B cell (primary cell): ENCODE measurements at regions not wholly inside any gene's neighbourhood (a gene's known extent, or its start where the extent isn't known, plus 50 kb on each side); places are given as distances from the start of the nearest gene placed in this dataset.

Experiments used
- ATAC-seq: fragments of 200-7000 bp; cut with Tn5 transposase; one replicate; pipeline ENCODE4 v1.10.0; 2021; ENCODE audit warnings: low read depth, mild to moderate bottlenecking, moderate number of reproducible peaks, moderate library complexity
- CTCF ChIA-PET: fragments of 350-600 bp; sonication (Branson Sonifier 250); formaldehyde crosslinking; loops from one replicate; lab custom pipeline; 2021; ENCODE audit warnings: antibody characterized with exemption, inconsistent platforms; lab: Charles Lee
- POLR2A ChIA-PET: fragments of 350-600 bp; sonication (Branson Sonifier 250); formaldehyde crosslinking; loops from one replicate; lab custom pipeline; 2021; ENCODE audit warnings: antibody characterized with exemption; lab: Charles Lee
- DNase-seq: peaks from one replicate; pipeline ENCODE4 v3.0.0; 2013
- H2AFZ ChIP-seq: 2 replicates; pipeline ENCODE4 v1.6.1; 2012; ENCODE audit warnings: mild to moderate bottlenecking, low read depth, low read length; ENCODE audit not compliant: insufficient read depth, poor library complexity, severe bottlenecking
- H3K27ac ChIP-seq, 2 donors: 1 replicate in 1 of 2; 2 replicates in 1 of 2; pipeline ENCODE4 v1.5.1; 2012 to 2013; ENCODE audit warnings: low read length in 2 of 2, mild to moderate bottlenecking in 2 of 2, moderate library complexity in 1 of 2
- H3K27me3 ChIP-seq, 4 experiments: fragments of 200-600 bp in 1 of 4; sonication (generic) in 1 of 4; replicated peaks in 1 of 4; 1 replicate in 2 of 4; 2 replicates in 2 of 4; pipeline versions ENCODE4 v1.6.1 to v1.7.0; 2013 to 2016; ENCODE audit warnings: low read length in 3 of 4, mild to moderate bottlenecking in 2 of 4, mixed read lengths in 1 of 4, moderate library complexity in 1 of 4; ENCODE audit not compliant: insufficient read depth in 4 of 4, control insufficient read depth in 3 of 4; ENCODE audit errors: control extremely low read depth in 1 of 4
- H3K36me3 ChIP-seq, 2 experiments: replicated peaks in 1 of 2; 1 replicate in 1 of 2; 2 replicates in 1 of 2; pipeline versions ENCODE4 v1.6.1 to v1.7.1; 2013; ENCODE audit warnings: low read length in 1 of 2; ENCODE audit not compliant: insufficient read depth in 2 of 2, control insufficient read depth in 1 of 2; ENCODE audit errors: control extremely low read depth in 1 of 2, extremely low read depth in 1 of 2
- H3K4me1 ChIP-seq, 2 donors: fragments of 200-600 bp in 1 of 2; sonication (generic) in 1 of 2; 1 replicate in 1 of 2; 2 replicates in 1 of 2; pipeline versions ENCODE4 v1.5.1 to v1.6.1; 2013 to 2017; ENCODE audit warnings: low read length in 2 of 2; ENCODE audit not compliant: control insufficient read depth in 2 of 2, insufficient read depth in 2 of 2
- H3K4me2 ChIP-seq: replicated peaks from 2 replicates; pipeline ENCODE3; 2012; ENCODE audit warnings: mild to moderate bottlenecking, low read depth, low read length; ENCODE audit not compliant: poor library complexity, severe bottlenecking
- H3K4me3 ChIP-seq, 5 experiments: fragments of 200-600 bp in 1 of 5; sonication (generic) in 1 of 5; 1 replicate in 3 of 5; 2 replicates in 2 of 5; pipeline versions ENCODE4 v1.5.1 to v1.7.0; 2011 to 2016; ENCODE audit warnings: low read length in 4 of 5, mild to moderate bottlenecking in 4 of 5, low read depth in 2 of 5, control low read depth in 1 of 5, moderate library complexity in 1 of 5; ENCODE audit not compliant: insufficient read depth in 1 of 5; ENCODE audit errors: control extremely low read depth in 1 of 5, extremely low read depth in 1 of 5
- H3K79me2 ChIP-seq: fragments of 200-600 bp; sonication (generic); one replicate; pipeline ENCODE4 v1.6.0; 2016; ENCODE audit warnings: low read length; ENCODE audit not compliant: control insufficient read depth, insufficient read depth
- H3K9ac ChIP-seq: fragments of 200-600 bp; sonication (generic); 2 replicates; pipeline ENCODE4 v1.6.1; 2017; ENCODE audit warnings: mild to moderate bottlenecking, low read length, moderate library complexity
- H3K9me3 ChIP-seq, 3 donors: one replicate each; pipeline versions ENCODE4 v1.6.1 to v1.7.1; 2013; ENCODE audit warnings: low read length in 2 of 3; ENCODE audit not compliant: control insufficient read depth in 2 of 3, insufficient read depth in 1 of 3; ENCODE audit errors: control extremely low read depth in 1 of 3
- H4K20me1 ChIP-seq: 2 replicates; pipeline ENCODE4 v1.6.0; 2012; ENCODE audit warnings: mild to moderate bottlenecking, low read length; ENCODE audit not compliant: insufficient read depth, control insufficient read depth, poor library complexity, severe bottlenecking
- H3K27ac Mint-ChIP-seq: one replicate; pipeline ENCODE4 v1.8.0; 2021; ENCODE audit warnings: mixed read lengths
- H3K27me3 Mint-ChIP-seq: one replicate; pipeline ENCODE4 v1.8.0; 2021; ENCODE audit warnings: mixed read lengths
- H3K4me1 Mint-ChIP-seq: one replicate; pipeline ENCODE4 v1.8.0; 2021; ENCODE audit warnings: mixed read lengths
- H3K4me3 Mint-ChIP-seq: one replicate; pipeline ENCODE4 v1.8.0; 2021; ENCODE audit warnings: mixed read lengths
- H3K9me3 Mint-ChIP-seq: one replicate; pipeline ENCODE4 v1.8.0; 2022; ENCODE audit warnings: mixed read lengths; ENCODE audit not compliant: insufficient read depth
- EZH2 ChIP-seq: IDR thresholded peaks from 2 replicates; pipeline ENCODE4 v1.6.1; 2012; ENCODE audit warnings: borderline replicate concordance, low read depth, mild to moderate bottlenecking, moderate library complexity, low read length; ENCODE audit not compliant: insufficient read depth, poor library complexity, severe bottlenecking
- WGBS: methylation state at CpG from one replicate; pipeline ENCODE4 v1.1.5; 2013; ENCODE audit warnings: missing lambda C conversion rate; ENCODE audit not compliant: insufficient coverage; 5-methylcytosine and 5-hydroxymethylcytosine counted together
- intact Hi-C: fragments of 100-400 bp; cut with micrococcal nuclease; formaldehyde crosslinking; loops from one replicate; pipeline ENCODE4 v1.10.0; 2022
- TF ChIP-seq, protein P1 (sequence below): fragments of 200-600 bp; IDR thresholded peaks from one replicate; pipeline ENCODE4 v1.8.0; 2022; ENCODE audit warnings: antibody characterized with exemption, mild to moderate bottlenecking

DNA sequence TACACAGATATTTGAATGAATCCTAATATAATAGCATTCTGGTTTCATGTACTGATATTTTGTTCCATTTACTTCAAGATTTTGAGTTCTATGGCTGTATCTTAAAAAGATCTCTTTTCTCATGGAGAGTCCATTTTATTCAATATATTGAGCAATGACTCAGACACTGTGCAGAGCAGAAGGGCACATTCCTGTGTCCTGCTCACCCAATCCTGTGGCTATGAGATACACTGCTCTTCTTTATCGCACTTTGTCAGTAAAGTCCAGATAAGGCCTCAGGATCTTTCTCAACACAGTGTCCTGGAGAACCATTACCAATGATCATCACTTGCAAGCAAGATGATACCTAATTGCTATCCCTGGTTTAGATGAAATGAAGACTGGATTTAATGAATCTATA, 155.0 kb downstream of the CYSLTR2 start:
- peaks cover 2% of the 10 kb centered on the region for H3K9me3 Mint-ChIP-seq
- Histone ChIP-seq H3K4me3 (no peak overlapping the region), H3K27me3 (no peaks in the 10 kb centered on the region), H2AFZ (no peak overlapping the region), H3K4me2 (no peak overlapping the region), H3K4me1 (no peaks in the 10 kb centered on the region), H3K9ac (no peak overlapping the region), H4K20me1 (no peaks in the 10 kb centered on the region), H3K9me3 (no peaks in the 10 kb centered on the region), H3K79me2 (no peaks in the 10 kb centered on the region), H3K27ac (no peak overlapping the region), H3K36me3 (no peaks in the 10 kb centered on the region)
- intact Hi-C loops, result no loop called here
- ChIA-PET CTCF (no interaction called here), POLR2A (no interaction called here)
- H3K27me3 Mint-ChIP-seq, result peaks cover 27% of the 10 kb centered on the region
- H3K4me3 Mint-ChIP-seq, result no peak overlapping the region
- no peak for TF ChIP-seq EZH2
- TF ChIP-seq, protein P1, sequence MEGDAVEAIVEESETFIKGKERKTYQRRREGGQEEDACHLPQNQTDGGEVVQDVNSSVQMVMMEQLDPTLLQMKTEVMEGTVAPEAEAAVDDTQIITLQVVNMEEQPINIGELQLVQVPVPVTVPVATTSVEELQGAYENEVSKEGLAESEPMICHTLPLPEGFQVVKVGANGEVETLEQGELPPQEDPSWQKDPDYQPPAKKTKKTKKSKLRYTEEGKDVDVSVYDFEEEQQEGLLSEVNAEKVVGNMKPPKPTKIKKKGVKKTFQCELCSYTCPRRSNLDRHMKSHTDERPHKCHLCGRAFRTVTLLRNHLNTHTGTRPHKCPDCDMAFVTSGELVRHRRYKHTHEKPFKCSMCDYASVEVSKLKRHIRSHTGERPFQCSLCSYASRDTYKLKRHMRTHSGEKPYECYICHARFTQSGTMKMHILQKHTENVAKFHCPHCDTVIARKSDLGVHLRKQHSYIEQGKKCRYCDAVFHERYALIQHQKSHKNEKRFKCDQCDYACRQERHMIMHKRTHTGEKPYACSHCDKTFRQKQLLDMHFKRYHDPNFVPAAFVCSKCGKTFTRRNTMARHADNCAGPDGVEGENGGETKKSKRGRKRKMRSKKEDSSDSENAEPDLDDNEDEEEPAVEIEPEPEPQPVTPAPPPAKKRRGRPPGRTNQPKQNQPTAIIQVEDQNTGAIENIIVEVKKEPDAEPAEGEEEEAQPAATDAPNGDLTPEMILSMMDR, result no peak
- no peak for ATAC-seq
- DNase-seq, result no peak
- H3K4me1 Mint-ChIP-seq, result no peaks in the 10 kb centered on the region
- WGBS, result no CpG with 5 or more reads among the region's 1 CpG
- no peak overlapping the region for H3K27ac Mint-ChIP-seq

DNA sequence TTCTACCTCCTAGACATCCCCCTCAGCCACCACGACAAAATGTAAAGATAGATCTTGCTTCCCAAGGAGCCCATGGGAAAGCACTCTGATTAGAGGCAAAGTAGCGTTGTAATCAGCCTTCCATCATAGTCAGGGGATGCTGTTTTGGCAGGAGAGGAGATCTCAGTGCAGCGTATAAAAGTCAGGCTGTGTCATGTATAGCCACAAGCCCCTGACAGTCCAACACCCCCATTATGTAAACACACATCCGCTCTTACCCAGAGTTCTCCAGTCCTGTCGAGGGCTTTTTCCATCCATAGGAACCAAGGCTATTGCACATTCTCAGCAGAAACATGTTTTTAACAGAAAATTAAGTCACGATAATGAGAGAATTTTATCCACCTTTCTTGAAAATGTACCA, 156.3 kb downstream of the CYSLTR2 start:
- no peaks in the 10 kb centered on the region for H3K9me3 ChIP-seq
- ATAC-seq (no peak), DNase-seq (no peak)
- no peak overlapping the region for H3K27ac ChIP-seq
- H3K4me1 ChIP-seq, result no peaks in the 10 kb centered on the region
- WGBS, result 89% methylated on average over 3 of the region's 6 CpGs
- peaks cover 30% of the 10 kb centered on the region for H3K27me3 Mint-ChIP-seq
- H3K9ac ChIP-seq, result no peak overlapping the region
- H3K27ac Mint-ChIP-seq, result no peak overlapping the region
- H3K27me3 ChIP-seq, result no peaks in the 10 kb centered on the region
- peaks cover 2% of the 10 kb centered on the region for H3K9me3 Mint-ChIP-seq
- H3K4me3 Mint-ChIP-seq, result no peak overlapping the region
- ChIA-PET POLR2A (no interaction called here), CTCF (no interaction called here)
- no peaks in the 10 kb centered on the region for H3K4me1 Mint-ChIP-seq
- intact Hi-C loops, result no loop called here
- H4K20me1 ChIP-seq, result no peaks in the 10 kb centered on the region
- H3K4me3 ChIP-seq, result no peak overlapping the region
- no peak for TF ChIP-seq EZH2
- TF ChIP-seq, protein P1, result no peak
- no peaks in the 10 kb centered on the region for H3K36me3 ChIP-seq
- H3K79me2 ChIP-seq, result no peaks in the 10 kb centered on the region
- no peak overlapping the region for H3K4me2 ChIP-seq
- no peak overlapping the region for H2AFZ ChIP-seq
